ENCODE measurements at regions not wholly inside any gene's neighbourhood (a gene's known extent, or its start where the extent isn't known, plus 50 kb on each side); places are given as distances from the start of the nearest gene placed in this dataset.
A peak's percentile ranks its signal among the peaks of the same experiment; 100 is the strongest.

- peaks cover 4% of the 10 kb centered on the region for H3K4me1 ChIP-seq (ENCODE audit: insufficient read depth)
- no peak overlapping the region for H3K27ac ChIP-seq
- 93 to 98% (median 97%) methylated on average over 1 of the region's 1 CpG for WGBS, 3 donors
- TF ChIP-seq, protein P1, sequence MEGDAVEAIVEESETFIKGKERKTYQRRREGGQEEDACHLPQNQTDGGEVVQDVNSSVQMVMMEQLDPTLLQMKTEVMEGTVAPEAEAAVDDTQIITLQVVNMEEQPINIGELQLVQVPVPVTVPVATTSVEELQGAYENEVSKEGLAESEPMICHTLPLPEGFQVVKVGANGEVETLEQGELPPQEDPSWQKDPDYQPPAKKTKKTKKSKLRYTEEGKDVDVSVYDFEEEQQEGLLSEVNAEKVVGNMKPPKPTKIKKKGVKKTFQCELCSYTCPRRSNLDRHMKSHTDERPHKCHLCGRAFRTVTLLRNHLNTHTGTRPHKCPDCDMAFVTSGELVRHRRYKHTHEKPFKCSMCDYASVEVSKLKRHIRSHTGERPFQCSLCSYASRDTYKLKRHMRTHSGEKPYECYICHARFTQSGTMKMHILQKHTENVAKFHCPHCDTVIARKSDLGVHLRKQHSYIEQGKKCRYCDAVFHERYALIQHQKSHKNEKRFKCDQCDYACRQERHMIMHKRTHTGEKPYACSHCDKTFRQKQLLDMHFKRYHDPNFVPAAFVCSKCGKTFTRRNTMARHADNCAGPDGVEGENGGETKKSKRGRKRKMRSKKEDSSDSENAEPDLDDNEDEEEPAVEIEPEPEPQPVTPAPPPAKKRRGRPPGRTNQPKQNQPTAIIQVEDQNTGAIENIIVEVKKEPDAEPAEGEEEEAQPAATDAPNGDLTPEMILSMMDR (IDR thresholded peaks at IDR 0.05): no peak
- TF ChIP-seq EP300 (IDR thresholded peaks at IDR 0.05) (no peak), POLR2A (IDR thresholded peaks at IDR 0.05) (no peak)
- no peaks in the 10 kb centered on the region for H3K36me3 ChIP-seq
- H3K27me3 ChIP-seq: no peaks in the 10 kb centered on the region
- intact Hi-C loops (cut with DNase I): no loop called here
- no peak for DNase-seq
- H3K4me3 ChIP-seq: no peak overlapping the region
- H3K9me3 ChIP-seq: no peaks in the 10 kb centered on the region
Observed at GRCh38 chr18:55877321-55877720, 289.3 kb upstream of the TCF4 start.

DNA sequence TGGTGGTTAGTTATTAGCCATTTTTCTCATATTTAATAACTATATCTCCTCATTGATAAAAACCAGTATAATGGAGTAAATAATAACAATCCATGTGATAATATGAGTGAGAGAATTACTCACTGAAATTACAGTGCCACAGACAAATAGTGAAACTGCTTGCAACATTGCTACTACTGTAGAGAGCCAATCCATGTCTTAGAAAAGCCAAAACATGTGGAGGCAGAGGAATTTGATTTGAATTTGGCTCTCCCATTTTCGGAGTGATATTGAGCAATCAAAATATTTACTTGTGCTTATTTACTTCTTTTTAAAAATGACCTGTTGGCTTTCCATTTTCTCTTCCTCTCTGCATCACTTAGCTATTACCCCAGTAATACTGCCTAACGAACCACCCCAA, 288.3 kb upstream of the TCF4 start:
- intact Hi-C loops (cut with DNase I): no loop called here
- no peak overlapping the region for H3K4me3 ChIP-seq
- no peak for DNase-seq
- H3K9me3 ChIP-seq: no peaks in the 10 kb centered on the region
- no peaks in the 10 kb centered on the region for H3K27me3 ChIP-seq
- H3K27ac ChIP-seq: no peak overlapping the region
- TF ChIP-seq, protein P1 (IDR thresholded peaks at IDR 0.05): no peak
- TF ChIP-seq POLR2A (IDR thresholded peaks at IDR 0.05) (no peak), EP300 (IDR thresholded peaks at IDR 0.05) (no peak)
- 61 to 69% (median 69%) methylated on average over 2 of the region's 2 CpGs for WGBS, 3 donors
- no peaks in the 10 kb centered on the region for H3K36me3 ChIP-seq
- peaks cover 4% of the 10 kb centered on the region for H3K4me1 ChIP-seq (ENCODE audit: insufficient read depth)

- TF ChIP-seq, protein P1 (IDR thresholded peaks at IDR 0.05): no peak
- TF ChIP-seq POLR2A (IDR thresholded peaks at IDR 0.05) (no peak), EP300 (IDR thresholded peaks at IDR 0.05) (no peak)
- WGBS, 3 donors: 8 to 25% (median 14%) methylated on average over 3 of the region's 3 CpGs
Observed at GRCh38 chr18:55875371-55875901, 287.4 kb upstream of the TCF4 start.

GRCh38 chr18:55869556-55870501, 281.8 kb upstream of the TCF4 start:
- WGBS, 3 donors: 4 to 9% (median 7%) methylated on average over 7 of the region's 7 CpGs
- TF ChIP-seq EP300 (IDR thresholded peaks at IDR 0.05) (no peak), POLR2A (IDR thresholded peaks at IDR 0.05) (no peak)
- TF ChIP-seq, protein P1 (IDR thresholded peaks at IDR 0.05): no peak
- H3K4me1 ChIP-seq (ENCODE audit: insufficient read depth): peaks cover 1% of the 10 kb centered on the region
- no peaks in the 10 kb centered on the region for H3K27me3 ChIP-seq
- no peaks in the 10 kb centered on the region for H3K9me3 ChIP-seq
- no peak overlapping the region for H3K4me3 ChIP-seq
- intact Hi-C loops (cut with DNase I): loop anchor here in 2 of 4 donors (10.0 kb wide), 2 partner anchors 465 to 635 kb away; no protein-coding TSS in a partner anchor
- peak in 2 of 5 donors; percentile 22 to 46 for DNase-seq
- H3K27ac ChIP-seq: no peak overlapping the region
- H3K36me3 ChIP-seq: no peaks in the 10 kb centered on the region

More at GRCh38 chr18:55875371-55875901, 287.4 kb upstream of the TCF4 start:
- peaks cover 4% of the 10 kb centered on the region for H3K4me1 ChIP-seq (ENCODE audit: insufficient read depth)
- no peak for DNase-seq
- H3K4me3 ChIP-seq: no peak overlapping the region
- no peaks in the 10 kb centered on the region for H3K36me3 ChIP-seq
- H3K27ac ChIP-seq: no peak overlapping the region
- intact Hi-C loops (cut with DNase I): no loop called here
- H3K27me3 ChIP-seq: no peaks in the 10 kb centered on the region
- H3K9me3 ChIP-seq: no peaks in the 10 kb centered on the region

Measured in ovary (tissue), 7 donors.